ENCODE measurements at regions not wholly inside any gene's neighbourhood (a gene's known extent, or its start where the extent isn't known, plus 50 kb on each side); places are given as distances from the start of the nearest gene placed in this dataset.

GRCh38 chr5:174191850-174192655, 146.5 kb downstream of the NSG2 start:
- DNase-seq (ENCODE audit: low spot score) = no peak

DNA sequence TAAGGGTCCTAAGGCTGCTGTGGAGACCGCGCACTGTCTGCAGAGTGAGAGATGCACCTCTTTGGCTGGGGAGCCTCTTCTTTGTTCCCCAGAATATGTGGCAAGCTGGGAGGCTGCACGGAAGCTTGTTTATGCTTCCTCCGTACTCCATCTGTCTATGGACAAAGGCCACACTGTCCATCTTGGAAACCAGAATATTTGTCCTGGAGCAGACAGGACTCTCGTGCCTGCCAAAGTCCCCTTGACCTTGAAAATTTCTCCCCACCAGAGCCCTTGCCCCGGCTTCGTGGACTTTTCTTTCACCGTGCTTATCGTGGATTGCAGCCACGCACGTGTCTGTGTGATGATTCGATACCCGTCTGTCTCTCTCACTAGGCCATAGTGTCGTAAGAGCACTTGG, 147.4 kb downstream of the NSG2 start:
- DNase-seq (ENCODE audit: low spot score) = no peak

DNA sequence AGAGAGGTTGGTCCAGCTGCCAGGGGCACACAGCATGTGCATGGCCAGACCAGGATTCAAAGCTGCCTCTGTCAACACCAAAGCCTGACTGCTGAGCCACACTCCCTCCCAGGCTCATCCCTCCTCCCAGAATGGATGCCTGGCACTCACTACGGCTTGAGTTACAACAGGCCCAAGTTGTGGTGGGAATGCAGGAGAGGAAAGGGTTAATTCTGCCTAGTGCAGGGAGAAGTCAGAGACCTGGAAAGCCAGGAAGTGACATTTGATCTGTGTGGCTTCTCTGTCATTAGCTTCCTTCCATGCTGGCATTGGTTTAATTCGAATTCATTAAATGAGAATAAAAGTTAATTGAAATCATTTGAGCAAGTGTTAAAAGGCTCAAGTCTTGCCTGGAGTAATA, 150.0 kb downstream of the NSG2 start:
- no peak for DNase-seq (ENCODE audit: low spot score)

- no peak for DNase-seq (ENCODE audit: low spot score)
These were observed 152.4 kb downstream of the NSG2 start for GRCh38 chr5:174197929-174198328.

GRCh38 chr5:174198541-174198940, 153.0 kb downstream of the NSG2 start:
- DNase-seq (ENCODE audit: low spot score) = no peak

GRCh38 chr5:174202996-174203395, 157.5 kb downstream of the NSG2 start:
- no peak for DNase-seq (ENCODE audit: low spot score)

GRCh38 chr5:174204535-174205313, 159.2 kb downstream of the NSG2 start:
- DNase-seq (ENCODE audit: low spot score) = no peak

DNA sequence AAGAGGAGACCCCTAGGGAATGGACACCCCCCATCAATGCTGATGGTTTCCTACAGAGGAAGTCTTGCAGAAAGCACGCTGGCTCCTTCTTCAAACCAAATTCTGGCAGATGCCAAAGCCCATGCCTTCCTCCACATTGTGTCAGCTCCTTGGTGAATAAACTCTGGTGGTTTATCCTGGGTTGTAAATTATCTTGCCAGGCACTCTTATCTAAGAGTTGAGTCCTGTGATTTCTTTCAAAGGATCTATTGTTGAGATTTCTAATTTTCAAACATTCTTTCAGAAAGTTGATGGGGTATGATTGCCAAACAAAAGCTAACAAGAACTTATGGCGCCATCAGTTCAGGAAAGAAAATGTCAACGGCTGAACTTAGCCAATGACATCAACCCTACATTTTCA, 160.4 kb downstream of the NSG2 start:
- no peak for DNase-seq (ENCODE audit: low spot score)

GRCh38 chr5:174210596-174211276, 165.2 kb downstream of the NSG2 start:
- DNase-seq (ENCODE audit: low spot score) = no peak

- DNase-seq (ENCODE audit: low spot score) = no peak
These were observed 165.7 kb downstream of the NSG2 start for GRCh38 chr5:174211277-174211626.

DNA sequence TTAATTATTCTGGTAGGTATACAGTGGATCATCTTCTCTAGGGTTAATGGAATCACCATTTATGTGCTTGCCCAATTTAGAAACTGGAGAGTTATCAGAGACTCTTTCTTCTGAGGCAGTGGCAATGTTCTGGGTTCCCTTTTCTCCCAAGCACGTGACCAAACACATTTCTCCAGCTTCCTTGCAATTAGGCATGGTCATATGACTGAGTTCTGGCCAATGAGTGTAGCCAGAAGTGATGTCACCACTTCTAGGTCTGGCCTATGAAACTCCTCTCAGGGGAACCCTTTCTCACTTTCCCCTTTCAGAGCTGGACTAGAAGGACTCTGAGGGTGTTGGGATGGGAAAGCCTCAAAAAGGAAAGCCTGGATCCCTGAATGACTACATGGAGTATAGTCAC, 172.0 kb downstream of the NSG2 start:
- DNase-seq (ENCODE audit: low spot score) = no peak

DNA sequence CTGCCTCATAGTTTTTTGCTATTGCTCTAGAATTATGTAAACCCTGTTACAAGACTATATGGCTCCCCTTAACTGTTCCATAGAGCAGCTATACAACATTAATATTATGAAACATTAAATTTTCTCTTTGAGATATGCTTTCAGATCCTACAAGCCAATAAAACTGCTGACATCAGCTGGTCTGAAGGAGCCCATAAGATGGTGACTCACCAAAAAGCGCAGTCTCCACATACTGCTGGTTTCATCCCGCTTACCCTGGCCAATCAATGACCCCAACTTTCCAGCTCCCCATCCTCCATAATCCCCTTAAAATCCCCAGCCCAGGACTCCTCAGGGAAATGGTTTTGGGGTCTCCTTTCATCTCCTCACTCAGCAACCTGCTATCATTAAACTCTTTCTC, 172.7 kb downstream of the NSG2 start:
- DNase-seq (ENCODE audit: low spot score) = no peak

- no peak for DNase-seq (ENCODE audit: low spot score)
These were observed 174.9 kb downstream of the NSG2 start for GRCh38 chr5:174220417-174220816.

DNA sequence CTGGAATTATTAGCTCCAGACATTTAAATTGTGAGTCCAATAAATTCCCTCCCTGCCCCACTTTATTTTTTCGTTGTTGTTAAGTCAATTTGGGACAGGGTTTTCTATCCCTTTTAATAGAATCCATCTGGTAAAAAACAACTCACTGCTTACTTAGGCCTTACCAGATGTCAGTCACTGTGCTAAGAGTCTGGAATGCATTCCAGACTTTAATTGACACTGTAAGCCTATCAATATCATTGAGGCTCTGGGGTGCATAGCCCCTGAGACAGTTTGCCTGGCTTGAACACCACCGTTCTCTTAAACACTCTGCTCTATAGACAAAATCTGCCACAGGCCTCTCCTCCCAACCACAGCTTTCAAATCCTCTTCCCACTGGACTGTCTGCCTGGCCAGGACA, 175.9 kb downstream of the NSG2 start:
- DNase-seq (ENCODE audit: low spot score) = no peak

DNA sequence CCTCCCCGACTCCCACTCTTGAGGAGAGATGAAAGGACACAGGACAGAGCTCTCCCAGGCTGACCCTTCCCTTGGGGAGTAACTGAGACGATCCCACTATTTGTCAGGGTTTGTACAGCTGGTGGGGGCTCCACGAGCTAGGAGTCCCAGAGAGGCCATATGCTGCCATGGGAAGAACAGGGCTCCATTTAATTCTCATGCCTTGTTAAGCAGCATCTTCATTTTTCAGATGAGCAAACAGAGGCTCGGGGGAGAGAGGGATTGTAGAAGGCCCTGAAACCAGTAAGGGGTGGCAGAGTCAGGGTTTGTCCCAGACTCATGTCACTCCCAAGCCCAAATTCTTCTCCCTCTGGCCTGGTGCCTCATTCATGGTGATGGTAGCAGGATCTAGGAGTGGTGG, 176.4 kb downstream of the NSG2 start:
- DNase-seq (ENCODE audit: low spot score) = no peak

GRCh38 chr5:174222891-174223290, 177.4 kb downstream of the NSG2 start:
- no peak for DNase-seq (ENCODE audit: low spot score)

DNA sequence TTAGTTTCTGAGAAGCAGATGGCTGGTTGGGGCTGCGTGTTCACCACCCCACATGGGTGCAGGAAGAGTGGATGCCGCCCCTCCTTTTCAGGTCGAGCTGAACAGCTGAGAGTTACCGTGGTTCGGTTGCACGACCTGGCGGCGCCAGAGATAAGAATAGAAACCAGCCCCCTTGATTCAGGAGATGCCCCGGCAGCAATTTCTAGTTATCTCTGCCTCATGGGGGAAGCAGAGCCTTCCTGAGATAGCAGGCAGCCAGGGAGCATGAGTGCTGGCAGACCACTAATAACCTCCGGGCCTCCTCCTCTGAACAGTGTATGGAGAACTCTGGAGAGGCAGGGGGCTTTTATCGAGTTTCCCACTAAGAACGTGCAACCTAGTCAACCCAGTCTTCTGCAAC, 177.8 kb downstream of the NSG2 start:
- no peak for DNase-seq (ENCODE audit: low spot score)

DNA sequence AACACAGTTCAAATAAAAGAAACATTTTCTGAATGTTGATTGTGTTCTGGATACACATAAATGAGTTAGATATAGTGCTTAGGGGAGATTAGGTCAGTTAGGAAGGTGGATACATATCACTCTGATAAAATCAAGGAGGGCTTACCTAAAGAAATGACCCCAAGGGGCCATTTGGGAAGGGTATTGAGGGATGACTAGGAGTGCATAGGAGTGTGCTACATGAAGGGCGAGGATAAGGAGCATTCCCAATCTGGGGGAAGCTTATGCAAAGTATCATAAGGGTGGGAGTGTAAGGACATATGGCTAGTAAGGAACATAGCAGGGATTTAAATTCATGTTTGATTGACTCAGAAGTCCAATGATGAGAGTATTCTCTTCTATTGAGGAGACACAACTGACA, 183.6 kb downstream of the NSG2 start:
- DNase-seq (ENCODE audit: low spot score) = no peak

- no peak for DNase-seq (ENCODE audit: low spot score)
These were observed 184.2 kb downstream of the NSG2 start for GRCh38 chr5:174229514-174230370.

DNA sequence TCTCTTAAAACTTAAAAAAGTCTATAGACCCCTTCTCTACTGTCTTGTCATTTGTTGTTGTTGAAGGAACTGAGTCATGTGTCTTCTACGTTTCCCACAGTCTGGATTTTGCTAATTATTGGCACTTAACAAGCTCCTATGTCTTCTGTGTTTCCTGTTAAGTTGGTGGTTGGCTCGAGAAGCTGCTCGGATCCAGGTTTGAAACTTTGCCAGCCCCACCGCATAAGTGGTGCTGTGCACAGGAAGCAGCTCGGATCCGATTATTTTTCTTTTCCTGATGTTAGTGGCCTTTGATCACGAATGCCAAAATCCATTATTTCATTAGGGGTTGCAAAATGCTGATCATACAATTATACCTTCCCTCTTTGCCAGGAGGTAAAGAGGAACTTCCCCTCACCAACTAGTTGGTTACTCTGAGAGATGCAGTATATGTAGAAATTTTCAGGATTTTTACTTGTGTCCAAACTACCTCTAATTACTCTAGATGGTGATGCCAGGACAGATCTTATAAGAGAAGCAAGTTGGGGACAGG, 186.5 kb downstream of the NSG2 start:
- DNase-seq (ENCODE audit: low spot score) = no peak

GRCh38 chr5:174234388-174234787, 188.9 kb downstream of the NSG2 start:
- DNase-seq (ENCODE audit: low spot score) = no peak

Data from HuH-7.5 (cell line).